Bronchial epithelial cell (primary cell): ENCODE measurements at regions not wholly inside any gene's neighbourhood (a gene's known extent, or its start where the extent isn't known, plus 50 kb on each side); places are given as distances from the start of the nearest gene placed in this dataset.

ENCODE experiments used
- DNase-seq: peaks from one replicate; pipeline ENCODE4 v3.0.0-alpha.2; 2010; ENCODE audit warnings: low read depth
- FAIRE-seq: peaks from 2 replicates; lab custom pipeline; 2011; peaks lifted over from hg19 to GRCh38; lab: Jason Lieb, UNC
- H3K27me3 ChIP-seq: 2 replicates; pipeline ENCODE4 v1.5.1; 2011; ENCODE audit warnings: low read length; ENCODE audit not compliant: control insufficient read depth, insufficient read depth
- H3K36me3 ChIP-seq: 2 replicates; pipeline ENCODE4 v1.5.1; 2011; ENCODE audit warnings: low read length; ENCODE audit not compliant: control insufficient read depth, insufficient read depth
- H3K4me3 ChIP-seq: 2 replicates; pipeline ENCODE4 v1.5.1; 2011; ENCODE audit warnings: mild to moderate bottlenecking, low read depth, low read length, control low read depth
- CTCF ChIP-seq: IDR thresholded peaks from 2 replicates; pipeline ENCODE4 v1.5.1; 2011; ENCODE audit warnings: mild to moderate bottlenecking, moderate library complexity, low read length, control low read depth, inconsistent platforms; ENCODE audit not compliant: insufficient read depth, severe bottlenecking

- FAIRE-seq (no peak), DNase-seq (no peak)
- Histone ChIP-seq H3K27me3 (no peaks in the 10 kb centered on the region), H3K4me3 (no peak overlapping the region), H3K36me3 (no peaks in the 10 kb centered on the region)
- TF ChIP-seq CTCF = no peak
Measured at GRCh38 chr6:6784514-6785162, 196.1 kb downstream of the LY86 start.

GRCh38 chr6:6785163-6785521, 196.6 kb downstream of the LY86 start:
- TF ChIP-seq CTCF = no peak
- no peak for DNase-seq
- H3K27me3 ChIP-seq = no peaks in the 10 kb centered on the region
- H3K36me3 ChIP-seq = no peaks in the 10 kb centered on the region
- H3K4me3 ChIP-seq = no peak overlapping the region
- FAIRE-seq = peak; percentile 43

GRCh38 chr6:6788394-6789032, 200.0 kb downstream of the LY86 start:
- DNase-seq = peak; percentile 25

GRCh38 chr6:6790393-6790792, 201.9 kb downstream of the LY86 start:
- no peak for TF ChIP-seq CTCF
- DNase-seq (no peak), FAIRE-seq (no peak)
- Histone ChIP-seq H3K36me3 (no peaks in the 10 kb centered on the region), H3K4me3 (no peak overlapping the region), H3K27me3 (no peaks in the 10 kb centered on the region)

More at GRCh38 chr6:6788394-6789032, 200.0 kb downstream of the LY86 start:
- no peak overlapping the region for H3K4me3 ChIP-seq
- peak; percentile 72 for TF ChIP-seq CTCF
- H3K36me3 ChIP-seq = no peaks in the 10 kb centered on the region
- FAIRE-seq = no peak
- no peaks in the 10 kb centered on the region for H3K27me3 ChIP-seq

DNA sequence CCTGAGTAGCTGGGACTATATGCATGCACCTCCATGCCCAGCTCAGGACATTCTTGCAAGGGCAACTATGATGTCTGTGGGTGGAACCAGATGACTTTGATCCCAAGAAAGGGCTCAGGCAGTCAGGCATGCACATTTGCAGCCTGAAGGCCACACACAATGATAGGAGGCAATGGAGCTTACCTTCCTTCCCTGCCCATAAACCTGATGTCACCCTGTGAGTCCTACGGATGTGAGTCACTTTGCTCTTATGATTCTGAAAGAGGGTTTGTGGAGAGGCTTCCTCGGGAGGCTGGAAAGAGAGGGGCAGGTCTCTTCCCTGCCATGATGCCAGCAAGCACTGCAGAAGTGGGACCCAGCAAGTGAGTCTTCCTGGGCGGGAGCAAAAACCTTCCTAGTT, 202.4 kb downstream of the LY86 start:
- no peaks in the 10 kb centered on the region for H3K36me3 ChIP-seq
- no peak overlapping the region for H3K4me3 ChIP-seq
- H3K27me3 ChIP-seq = no peaks in the 10 kb centered on the region
- DNase-seq = peak; percentile 93
- no peak for TF ChIP-seq CTCF
- FAIRE-seq = peak; percentile 99
